PC-3 (cell line): ENCODE measurements at regions not wholly inside any gene's neighbourhood (a gene's known extent, or its start where the extent isn't known, plus 50 kb on each side); places are given as distances from the start of the nearest gene placed in this dataset.

Source experiments
- ATAC-seq: fragments of 200-7000 bp; cut with Tn5 transposase; 2 replicates; pipeline ENCODE4 v1.9.1; 2020; ENCODE audit warnings: mild to moderate bottlenecking, moderate library complexity
- BruUV-seq: library from RNA; stranded (reverse); fragments of 400-500 nt; replicated peaks from 2 replicates; lab custom pipeline; 2021; lab: Mats Ljungman, UMichigan
- CTCF ChIA-PET: fragments of 300-600 bp; sonication (Branson Sonifier 250); formaldehyde crosslinking; loops from one replicate; lab custom pipeline; 2022; ENCODE audit warnings: antibody characterized with exemption; lab: Charles Lee
- POLR2A ChIA-PET: fragments of 300-600 bp; sonication (Branson Sonifier 250); formaldehyde crosslinking; loops from one replicate; lab custom pipeline; 2022; ENCODE audit warnings: antibody characterized with exemption; ENCODE audit not compliant: unreplicated experiment; lab: Charles Lee
- DNase-seq: peaks from one replicate; pipeline ENCODE4 v3.0.0-alpha.2; 2015
- H2AFZ ChIP-seq: fragments of 300-600 bp; sonication (generic); 2 replicates; pipeline ENCODE4 v1.6.0; 2016; ENCODE audit warnings: antibody characterized with exemption, low read length
- H3F3A ChIP-seq: fragments of 300-600 bp; sonication (generic); one replicate; pipeline ENCODE4 v1.6.0; 2017; ENCODE audit warnings: antibody characterized with exemption, low read length, control low read depth, mild to moderate bottlenecking; ENCODE audit not compliant: unreplicated experiment
- H3K27ac ChIP-seq: fragments of 300-600 bp; sonication (generic); 2 replicates; pipeline ENCODE4 v1.5.1; 2016; ENCODE audit warnings: mild to moderate bottlenecking, low read length
- H3K27me3 ChIP-seq: fragments of 300-600 bp; sonication (generic); 2 replicates; pipeline ENCODE4 v1.6.1; 2016; ENCODE audit warnings: low read length, mixed read lengths
- H3K36me3 ChIP-seq: fragments of 300-600 bp; sonication (generic); 2 replicates; pipeline ENCODE4 v1.6.1; 2016; ENCODE audit warnings: low read depth, mixed run types, low read length, mixed read lengths
- H3K4me1 ChIP-seq: fragments of 300-600 bp; sonication (generic); 2 replicates; pipeline ENCODE4 v1.5.1; 2016; ENCODE audit warnings: low read length; ENCODE audit not compliant: insufficient read depth
- H3K4me2 ChIP-seq: fragments of 300-600 bp; sonication (generic); 2 replicates; pipeline ENCODE4 v1.6.0; 2016; ENCODE audit warnings: low read length
- H3K4me3 ChIP-seq: fragments of 300-600 bp; sonication (generic); 2 replicates; pipeline ENCODE4 v1.5.1; 2016; ENCODE audit warnings: mild to moderate bottlenecking, low read length, mixed read lengths
- H3K79me2 ChIP-seq: fragments of 300-600 bp; sonication (generic); 2 replicates; pipeline ENCODE4 v1.6.1; 2017; ENCODE audit warnings: low read length, mixed read lengths
- H3K9ac ChIP-seq: fragments of 300-600 bp; sonication (generic); 2 replicates; pipeline ENCODE4 v1.6.0; 2016; ENCODE audit warnings: mild to moderate bottlenecking, low read length
- H3K9me2 ChIP-seq: fragments of 300-600 bp; sonication (generic); replicated peaks from 2 replicates; pipeline ENCODE4 v1.6.1; 2016; ENCODE audit warnings: mixed run types, low read length, mixed read lengths
- H3K9me3 ChIP-seq: fragments of 300-600 bp; sonication (generic); 2 replicates; pipeline ENCODE4 v1.6.1; 2016; ENCODE audit warnings: low read length, mixed read lengths
- H4K20me1 ChIP-seq: fragments of 300-600 bp; sonication (generic); 2 replicates; pipeline ENCODE4 v1.6.1; 2016; ENCODE audit warnings: low read length, mixed read lengths
- EZH2 ChIP-seq: fragments of 300-600 bp; sonication (generic); IDR thresholded peaks from one replicate; pipeline ENCODE4 v1.6.1; 2017; ENCODE audit warnings: antibody characterized with exemption, mild to moderate bottlenecking, low read length; ENCODE audit not compliant: unreplicated experiment
- EZH2phosphoT487 ChIP-seq: fragments of 300-600 bp; sonication (generic); IDR thresholded peaks from 2 replicates; pipeline ENCODE4 v1.6.1; 2018; ENCODE audit warnings: mild to moderate bottlenecking, antibody characterized with exemption, low read length, borderline replicate concordance
- intact Hi-C: fragments of 100-400 bp; cut with micrococcal nuclease; formaldehyde crosslinking; loops from 2 replicates; pipeline ENCODE4 v1.9.0; 2023
- TF ChIP-seq, protein P1 (sequence below): fragments of 300-600 bp; sonication (generic); conservative IDR thresholded peaks from 2 replicates; pipeline ENCODE4 v1.5.1; 2017; ENCODE audit warnings: antibody characterized with exemption, low read depth, mild to moderate bottlenecking, low read length

DNA sequence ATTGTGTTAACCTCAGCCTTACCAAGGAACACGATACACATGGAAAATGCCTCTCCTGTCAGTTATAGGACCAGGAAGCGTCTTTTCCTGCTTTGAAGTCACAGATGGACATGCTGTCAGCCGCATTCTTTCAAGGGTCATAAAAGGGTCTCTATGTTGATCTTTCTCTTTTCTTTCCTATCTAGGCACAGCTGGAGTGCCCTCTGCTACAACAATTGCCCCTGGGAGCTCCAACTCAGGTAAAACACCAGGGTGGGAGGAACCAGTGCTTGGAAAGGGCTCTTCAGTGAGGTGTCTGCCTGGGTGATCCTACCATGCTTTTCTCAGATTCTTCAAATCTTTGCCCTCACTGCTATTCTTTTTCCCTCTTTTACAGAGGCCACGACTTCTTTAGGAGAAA is 157.4 kb upstream of the CNTN1 start:
- no peaks in the 10 kb centered on the region for H3K36me3 ChIP-seq
- H3K4me1 ChIP-seq, result no peaks in the 10 kb centered on the region
- no peaks in the 10 kb centered on the region for H3F3A ChIP-seq
- ChIA-PET POLR2A (no interaction called here), CTCF (no interaction called here)
- no peaks in the 10 kb centered on the region for H3K9me3 ChIP-seq
- no peaks in the 10 kb centered on the region for H4K20me1 ChIP-seq
- H3K79me2 ChIP-seq, result no peaks in the 10 kb centered on the region
- no TSS peak for BruUV-seq
- intact Hi-C loops, result no loop called here
- no peak overlapping the region for H3K4me3 ChIP-seq
- H3K9me2 ChIP-seq, result no peaks in the 10 kb centered on the region
- no peaks in the 10 kb centered on the region for H3K27me3 ChIP-seq
- no peak for TF ChIP-seq EZH2phosphoT487
- H3K4me2 ChIP-seq, result no peak overlapping the region
- no peak overlapping the region for H3K27ac ChIP-seq
- DNase-seq, result no peak
- no peak overlapping the region for H3K9ac ChIP-seq
- H2AFZ ChIP-seq, result no peak overlapping the region
- ATAC-seq, result no peak

DNA sequence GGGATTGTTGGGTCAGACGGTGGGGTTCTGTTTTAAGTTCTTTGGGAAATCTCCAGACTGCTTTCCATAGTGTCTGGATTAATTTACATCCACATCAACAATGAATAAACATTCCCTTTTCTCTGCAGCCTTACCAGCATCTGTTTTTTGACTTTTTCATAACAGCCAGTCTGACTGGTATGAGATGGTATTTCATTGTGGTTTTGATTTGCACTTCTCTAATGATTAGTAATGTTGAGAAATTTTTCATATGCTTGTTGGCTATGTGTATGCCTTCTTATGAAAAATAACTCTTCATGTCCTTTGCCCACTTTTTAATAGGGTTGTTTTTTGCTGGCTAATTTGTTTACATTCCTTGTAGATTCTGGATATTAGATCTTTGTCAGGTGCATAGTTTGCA is 140.8 kb upstream of the CNTN1 start:
- Histone ChIP-seq H3K9me3 (no peaks in the 10 kb centered on the region), H2AFZ (no peak overlapping the region), H3K9ac (no peak overlapping the region), H3K4me1 (no peaks in the 10 kb centered on the region), H3K4me2 (no peak overlapping the region), H3K4me3 (no peak overlapping the region), H3F3A (no peaks in the 10 kb centered on the region), H4K20me1 (no peaks in the 10 kb centered on the region), H3K36me3 (no peaks in the 10 kb centered on the region), H3K9me2 (no peaks in the 10 kb centered on the region), H3K27me3 (no peaks in the 10 kb centered on the region), H3K79me2 (no peaks in the 10 kb centered on the region), H3K27ac (no peak overlapping the region)
- TF ChIP-seq EZH2 (no peak), EZH2phosphoT487 (no peak)
- TF ChIP-seq, protein P1, sequence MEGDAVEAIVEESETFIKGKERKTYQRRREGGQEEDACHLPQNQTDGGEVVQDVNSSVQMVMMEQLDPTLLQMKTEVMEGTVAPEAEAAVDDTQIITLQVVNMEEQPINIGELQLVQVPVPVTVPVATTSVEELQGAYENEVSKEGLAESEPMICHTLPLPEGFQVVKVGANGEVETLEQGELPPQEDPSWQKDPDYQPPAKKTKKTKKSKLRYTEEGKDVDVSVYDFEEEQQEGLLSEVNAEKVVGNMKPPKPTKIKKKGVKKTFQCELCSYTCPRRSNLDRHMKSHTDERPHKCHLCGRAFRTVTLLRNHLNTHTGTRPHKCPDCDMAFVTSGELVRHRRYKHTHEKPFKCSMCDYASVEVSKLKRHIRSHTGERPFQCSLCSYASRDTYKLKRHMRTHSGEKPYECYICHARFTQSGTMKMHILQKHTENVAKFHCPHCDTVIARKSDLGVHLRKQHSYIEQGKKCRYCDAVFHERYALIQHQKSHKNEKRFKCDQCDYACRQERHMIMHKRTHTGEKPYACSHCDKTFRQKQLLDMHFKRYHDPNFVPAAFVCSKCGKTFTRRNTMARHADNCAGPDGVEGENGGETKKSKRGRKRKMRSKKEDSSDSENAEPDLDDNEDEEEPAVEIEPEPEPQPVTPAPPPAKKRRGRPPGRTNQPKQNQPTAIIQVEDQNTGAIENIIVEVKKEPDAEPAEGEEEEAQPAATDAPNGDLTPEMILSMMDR, result no peak
- no TSS peak for BruUV-seq
- ChIA-PET POLR2A (no interaction called here), CTCF (no interaction called here)
- DNase-seq, result no peak
- no peak for ATAC-seq
- intact Hi-C loops, result no loop called here

DNA sequence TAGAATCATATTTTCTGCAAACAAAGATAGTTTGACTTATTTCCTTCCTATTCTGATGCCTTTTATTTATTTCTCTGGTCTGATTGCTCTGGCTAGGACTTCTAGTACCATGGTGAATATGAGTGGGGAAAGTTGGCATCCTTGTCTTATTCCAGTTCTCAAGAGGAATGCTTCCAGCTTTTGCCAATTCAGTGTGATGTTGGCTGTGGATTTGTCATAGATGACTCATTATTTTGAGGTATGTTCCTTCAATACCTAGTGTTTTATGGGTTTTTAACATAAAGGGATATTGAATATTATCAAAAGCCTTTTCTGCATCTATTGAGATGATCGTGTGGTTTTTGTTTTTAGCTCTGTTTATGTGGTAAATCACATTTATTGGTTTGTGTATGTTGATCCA is 139.4 kb upstream of the CNTN1 start:
- CTCF ChIA-PET, result no interaction called here
- Histone ChIP-seq H3K79me2 (no peaks in the 10 kb centered on the region), H3K9me3 (no peaks in the 10 kb centered on the region), H3K4me3 (no peak overlapping the region), H3K4me1 (no peaks in the 10 kb centered on the region), H3K27ac (no peak overlapping the region), H3K9ac (no peak overlapping the region), H3K36me3 (no peaks in the 10 kb centered on the region), H4K20me1 (no peaks in the 10 kb centered on the region), H3F3A (no peaks in the 10 kb centered on the region), H3K27me3 (no peaks in the 10 kb centered on the region), H2AFZ (no peak overlapping the region), H3K9me2 (no peaks in the 10 kb centered on the region), H3K4me2 (no peak overlapping the region)
- intact Hi-C loops, result no loop called here
- BruUV-seq, result no TSS peak
- TF ChIP-seq EZH2phosphoT487 (no peak), EZH2 (no peak)
- TF ChIP-seq, protein P1, result no peak
- POLR2A ChIA-PET, result no interaction called here
- ATAC-seq (no peak), DNase-seq (peak; percentile 47)
